Occipital lobe (tissue), 1 donor: ENCODE measurements at regions not wholly inside any gene's neighbourhood (a gene's known extent, or its start where the extent isn't known, plus 50 kb on each side); places are given as distances from the start of the nearest gene placed in this dataset.
"Not testable (repeated sequence)": the region's sequence is repeated elsewhere in the genome, so short reads cannot be mapped to it uniquely, and the experiment has no call there.

Experiments used
- DNase-seq: peaks from one replicate; lab custom pipeline; 2025; lab: John Stamatoyannopoulos, UW

GRCh38 chr7:119096683-119097082 lies 872.2 kb downstream of the ANKRD7 start:
- no peak for DNase-seq

GRCh38 chr7:119100611-119101258 lies 876.2 kb downstream of the ANKRD7 start:
- not testable (repeated sequence) for DNase-seq

GRCh38 chr7:119102291-119102690 lies 877.8 kb downstream of the ANKRD7 start:
- DNase-seq, result no peak

GRCh38 chr7:119105381-119105780 lies 880.9 kb downstream of the ANKRD7 start:
- no peak for DNase-seq

- DNase-seq, result no peak
Observed at GRCh38 chr7:119123326-119123725, 898.8 kb downstream of the ANKRD7 start.

DNA sequence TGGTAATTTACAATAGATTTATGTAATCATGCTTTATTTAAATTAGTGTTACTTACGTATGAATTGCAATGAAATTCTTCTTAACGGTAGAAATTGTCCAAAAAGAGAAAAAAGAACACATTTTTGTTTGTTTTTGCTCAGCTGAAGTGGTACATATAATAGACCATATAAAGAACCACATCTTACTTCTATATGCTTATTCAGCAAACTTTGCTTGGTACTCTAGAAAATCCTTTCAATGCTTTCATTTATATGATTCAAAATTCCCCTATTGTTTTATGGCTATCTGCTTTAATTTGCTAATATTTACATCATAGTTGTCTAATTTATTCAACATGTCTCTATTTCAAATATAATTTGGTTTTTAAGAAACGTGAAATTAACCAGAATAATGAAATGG lies 903.2 kb downstream of the ANKRD7 start:
- no peak for DNase-seq

DNA sequence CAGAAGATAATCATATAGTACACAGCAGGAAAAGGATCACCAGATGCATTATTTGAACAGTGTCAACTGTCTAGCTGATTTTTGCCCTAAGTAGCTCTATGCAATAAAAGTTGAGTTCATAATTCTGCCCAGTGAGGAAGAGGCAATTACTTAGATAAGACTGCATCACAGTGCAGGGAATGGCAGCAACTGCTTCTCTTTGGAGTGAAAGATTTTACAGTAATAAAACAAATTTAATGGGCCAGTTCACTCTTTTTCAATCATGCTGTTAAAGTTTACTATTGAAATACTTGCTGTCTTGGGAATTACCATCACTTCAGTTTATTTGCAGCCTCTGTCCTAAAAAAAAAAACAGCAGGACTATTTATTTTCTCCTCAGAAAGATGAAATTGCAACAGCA lies 907.9 kb downstream of the ANKRD7 start:
- DNase-seq, result no peak

DNA sequence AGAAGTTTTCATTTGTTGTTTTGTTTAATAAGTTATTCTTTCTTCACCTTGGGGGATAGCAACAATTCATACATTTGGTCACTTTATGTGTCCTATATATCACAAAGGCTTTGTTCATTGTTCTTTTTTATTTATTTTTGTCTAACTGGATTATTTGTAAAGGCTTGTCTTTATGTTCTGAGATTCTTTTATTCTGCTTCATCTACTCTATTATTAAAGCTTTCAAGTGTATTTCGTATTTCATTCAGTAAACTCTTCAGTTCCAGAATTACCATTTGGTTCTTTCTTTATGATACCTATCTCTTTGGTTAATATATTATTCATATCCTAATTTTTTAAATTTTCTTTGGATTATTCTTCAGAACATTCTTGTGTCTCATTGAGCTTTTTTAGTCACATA lies 942.9 kb downstream of the ANKRD7 start:
- no peak for DNase-seq

- DNase-seq, result no peak
Observed at GRCh38 chr7:119172043-119172442, 947.5 kb downstream of the ANKRD7 start.

DNA sequence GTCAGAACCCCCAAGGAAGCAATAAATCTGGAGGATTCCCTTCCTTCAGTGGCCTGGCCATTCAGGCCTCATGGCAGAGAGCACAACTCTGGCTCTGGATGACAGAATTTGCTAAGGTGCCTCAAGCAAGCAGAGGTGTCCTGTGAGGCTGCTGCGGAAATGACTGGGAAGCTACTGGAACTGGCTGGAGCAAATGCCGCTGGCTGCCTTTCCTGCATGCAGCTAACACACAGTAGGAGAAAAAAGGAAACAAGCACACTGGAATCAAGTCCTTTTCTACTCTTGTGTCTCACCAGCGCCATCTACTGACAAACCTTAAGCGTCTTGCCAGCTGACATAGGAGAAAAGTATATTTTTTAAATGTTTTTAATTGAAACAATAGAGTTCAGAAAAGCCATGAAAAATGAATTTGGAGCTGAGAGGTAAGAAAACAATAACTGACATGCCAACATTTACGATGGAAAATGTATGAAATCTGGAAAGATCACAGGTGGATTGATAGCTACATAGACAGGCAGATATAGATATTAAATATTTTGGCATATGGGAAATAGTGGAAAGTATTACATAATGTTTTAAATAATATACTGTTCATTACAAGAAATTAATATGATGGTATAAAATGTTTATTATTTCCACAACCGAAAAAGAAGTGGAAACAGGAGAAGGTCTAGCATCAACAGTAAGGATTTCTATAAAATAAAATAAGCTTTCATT lies 951.6 kb downstream of the ANKRD7 start:
- peak; percentile 4 for DNase-seq

GRCh38 chr7:119177863-119178262 lies 953.4 kb downstream of the ANKRD7 start:
- DNase-seq, result no peak

DNA sequence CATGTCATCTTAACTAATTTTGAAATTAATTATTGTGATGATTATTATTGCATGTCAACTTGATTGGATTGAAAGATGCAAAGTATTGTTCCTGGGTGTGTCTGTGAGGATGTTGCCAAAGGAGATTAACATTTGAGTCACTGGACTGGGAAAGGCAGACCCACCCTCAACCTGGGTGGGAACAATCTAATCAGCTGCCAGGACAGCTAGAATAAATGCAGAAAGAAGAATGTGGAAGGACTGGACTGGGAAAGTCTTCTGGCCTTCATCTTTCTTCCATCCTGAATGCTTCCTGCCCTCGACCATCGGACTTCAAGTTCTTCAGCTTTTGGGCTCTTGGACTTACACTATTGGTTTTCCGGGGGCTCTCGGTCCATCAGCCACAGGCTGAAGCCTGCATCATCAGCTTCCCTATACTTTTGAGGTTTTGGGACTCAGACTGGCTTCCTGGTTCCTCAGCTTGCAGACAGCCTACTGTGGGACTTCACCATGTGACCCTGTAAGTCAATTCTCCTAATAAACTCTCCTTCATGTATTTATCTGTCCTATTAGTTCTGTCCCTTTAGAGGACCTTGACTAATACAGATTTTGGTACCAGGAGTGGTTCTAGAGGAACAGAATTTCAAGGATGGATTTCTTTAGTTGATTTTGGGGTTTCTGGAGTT lies 959.8 kb downstream of the ANKRD7 start:
- no peak for DNase-seq

GRCh38 chr7:119196183-119196582 lies 971.7 kb downstream of the ANKRD7 start:
- no peak for DNase-seq

- DNase-seq, result no peak
Observed at GRCh38 chr7:119197172-119197876, 972.8 kb downstream of the ANKRD7 start.

GRCh38 chr7:119197877-119198527 lies 973.5 kb downstream of the ANKRD7 start:
- DNase-seq, result no peak

DNA sequence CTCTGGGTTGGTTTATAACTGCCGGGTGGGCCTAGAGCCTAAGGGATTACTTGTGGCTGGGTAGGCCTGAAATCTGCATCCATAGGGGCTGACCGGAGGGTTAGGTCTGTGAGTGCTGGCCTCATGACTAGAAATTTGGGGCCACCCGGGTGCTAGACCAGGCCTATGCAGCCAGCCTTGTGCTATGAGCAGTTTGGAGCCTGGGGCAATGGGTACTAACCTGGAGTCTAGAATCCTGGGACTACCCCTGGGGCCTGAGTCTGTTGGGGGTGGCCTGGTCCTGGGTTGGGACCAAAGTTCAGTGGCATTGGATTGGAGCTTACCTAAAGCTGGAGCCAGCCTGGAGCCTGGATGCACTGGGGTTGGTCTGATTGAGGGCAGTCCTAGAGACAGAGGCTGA lies 995.2 kb downstream of the ANKRD7 start:
- no peak for DNase-seq

GRCh38 chr7:119223930-119224329 lies 999.4 kb downstream of the ANKRD7 start:
- DNase-seq, result no peak

DNA sequence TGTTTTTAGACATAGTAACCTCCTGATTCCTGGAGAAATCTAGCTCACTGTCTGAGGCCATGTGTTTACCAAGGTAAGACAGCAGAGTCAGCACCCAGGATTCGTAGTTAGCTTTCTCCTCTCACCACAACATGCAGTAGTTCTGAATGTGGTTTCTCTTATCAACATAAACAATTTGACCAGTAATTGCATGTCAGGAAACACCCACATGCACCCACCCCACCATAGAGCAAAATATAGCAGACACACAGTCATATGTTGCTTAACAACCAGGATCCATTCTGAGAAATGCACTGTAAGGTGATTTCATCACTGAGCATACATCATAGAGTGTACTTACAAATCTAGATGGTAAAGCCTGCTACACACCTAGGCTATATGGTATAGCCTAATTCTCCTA lies 1004.0 kb downstream of the ANKRD7 start:
- DNase-seq, result no peak

DNA sequence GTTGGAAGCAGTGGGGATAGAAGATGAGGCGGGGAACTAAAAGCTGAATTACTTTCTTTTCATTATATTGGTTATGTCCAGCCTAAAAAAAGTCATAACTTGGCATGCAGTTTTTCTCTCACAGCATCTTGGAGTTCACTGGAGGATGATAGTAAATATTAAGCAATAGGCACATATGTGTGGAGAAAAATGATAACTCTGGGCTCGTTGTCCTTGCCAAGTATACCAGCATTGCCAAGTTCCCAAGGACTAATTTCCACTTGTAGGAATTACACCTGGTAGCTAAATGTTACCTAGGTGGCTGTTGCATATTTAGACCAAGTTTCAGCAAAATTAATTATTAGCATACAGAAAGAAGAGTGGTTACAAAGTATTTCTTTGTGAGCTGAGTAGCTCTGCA lies 1007.6 kb downstream of the ANKRD7 start:
- DNase-seq, result no peak

DNA sequence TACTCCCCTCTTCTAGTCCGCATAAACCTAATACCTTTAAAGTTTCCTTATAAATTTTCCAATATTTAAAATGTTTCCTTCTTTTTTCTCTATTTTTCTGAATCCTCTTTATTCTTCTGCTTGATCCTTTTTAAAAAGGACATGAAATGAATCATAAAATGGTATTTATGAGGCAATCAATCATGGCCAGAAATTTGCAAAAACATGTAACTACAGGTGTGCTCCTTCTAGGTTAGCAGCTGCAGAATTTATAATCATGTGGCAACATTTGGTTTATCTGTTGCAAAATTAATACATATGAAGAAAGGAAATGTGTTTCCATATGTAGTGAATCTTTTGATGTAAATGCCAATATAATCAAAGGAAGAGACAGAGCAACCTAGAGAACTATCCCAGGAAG lies 1008.5 kb downstream of the ANKRD7 start:
- DNase-seq, result no peak

DNA sequence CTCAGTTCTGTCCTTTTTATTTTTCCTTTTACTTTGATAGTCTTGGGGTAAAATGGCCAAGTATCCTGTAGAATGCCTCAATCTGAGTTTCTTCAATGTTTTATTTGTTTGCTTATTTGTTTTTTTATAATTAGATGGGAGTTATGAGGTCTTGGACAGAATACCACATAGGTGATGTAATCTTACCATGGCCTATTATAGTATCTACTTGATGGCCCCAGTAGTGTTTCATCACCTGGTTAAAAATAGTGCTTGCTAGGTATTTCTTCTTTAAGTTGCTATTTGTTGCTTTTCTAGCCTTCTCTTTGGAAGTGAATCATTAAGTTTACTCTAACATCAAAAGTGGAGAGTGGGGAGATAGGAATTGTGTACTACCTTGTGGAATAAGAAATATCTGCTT lies 1020.0 kb upstream of the KCND2 start:
- DNase-seq, result no peak

DNA sequence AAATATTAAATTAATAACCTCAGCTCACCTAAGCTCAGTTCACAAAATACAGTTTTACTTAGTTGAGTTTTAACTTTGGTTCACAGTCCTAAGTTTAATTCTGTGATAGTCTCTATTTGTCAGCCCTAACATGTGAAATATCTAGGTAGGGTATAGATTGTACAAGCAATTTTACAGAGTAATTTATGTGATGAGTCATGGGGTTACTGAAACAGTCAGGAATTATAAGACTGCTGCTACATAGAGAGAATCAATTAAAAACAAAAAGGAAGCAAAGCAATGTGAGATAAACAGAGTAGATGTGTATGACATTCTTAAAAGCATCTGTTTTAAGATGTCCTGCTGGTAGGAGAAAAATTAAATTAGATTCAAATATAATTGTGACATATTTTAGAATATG lies 1018.2 kb upstream of the KCND2 start:
- DNase-seq, result no peak
